HG03103 (cell line): ENCODE measurements at regions not wholly inside any gene's neighbourhood (a gene's known extent, or its start where the extent isn't known, plus 50 kb on each side); places are given as distances from the start of the nearest gene placed in this dataset.

Experiments used
- ATAC-seq: cut with Tn5 transposase; IDR thresholded peaks from one replicate; pipeline ENCODE4 v1.9.1; 2021; ENCODE audit warnings: low read depth; ENCODE audit not compliant: unreplicated experiment

- ATAC-seq: no peak
Observed at GRCh38 chr5:174189654-174190541, 144.4 kb downstream of the NSG2 start.

- ATAC-seq: no peak
Observed at GRCh38 chr5:174191076-174191475, 145.6 kb downstream of the NSG2 start.

DNA sequence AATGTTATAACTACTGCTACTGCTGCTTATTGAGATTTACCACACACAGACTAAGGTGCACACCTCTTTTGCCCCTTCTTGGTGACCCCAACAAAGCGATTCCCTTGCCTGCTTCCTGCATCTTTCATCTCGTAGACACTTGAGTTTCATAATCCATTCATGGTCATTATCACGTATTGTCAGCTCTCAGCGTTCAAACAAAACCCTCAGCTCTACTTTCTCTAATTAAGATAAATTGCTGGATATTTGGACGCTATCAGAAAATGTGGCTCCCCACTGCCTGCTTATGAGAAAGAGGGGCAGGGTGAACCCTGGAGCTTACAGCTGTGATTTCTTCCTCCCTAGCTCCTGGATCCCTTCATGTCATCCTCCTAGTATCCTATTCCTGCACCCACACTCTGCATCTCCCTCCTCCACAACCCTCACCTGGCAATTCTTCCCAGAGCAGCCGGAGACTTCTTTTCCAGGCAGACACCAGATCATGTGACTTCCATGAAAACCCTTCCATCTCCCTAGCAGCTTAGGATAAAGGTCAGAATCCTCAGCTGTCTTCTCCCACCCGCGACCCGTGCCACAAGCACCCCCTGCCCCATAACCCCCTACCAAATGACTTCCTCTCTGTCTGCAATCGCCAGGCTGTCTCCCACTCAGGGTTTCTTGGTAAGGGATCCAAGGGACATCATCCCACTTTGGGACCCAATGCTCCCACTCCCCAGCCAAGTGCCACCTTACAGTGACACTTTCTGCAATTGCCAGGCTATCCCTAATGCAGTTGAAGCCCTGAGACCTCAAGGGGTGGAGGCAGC is 146.5 kb downstream of the NSG2 start:
- ATAC-seq: no peak

DNA sequence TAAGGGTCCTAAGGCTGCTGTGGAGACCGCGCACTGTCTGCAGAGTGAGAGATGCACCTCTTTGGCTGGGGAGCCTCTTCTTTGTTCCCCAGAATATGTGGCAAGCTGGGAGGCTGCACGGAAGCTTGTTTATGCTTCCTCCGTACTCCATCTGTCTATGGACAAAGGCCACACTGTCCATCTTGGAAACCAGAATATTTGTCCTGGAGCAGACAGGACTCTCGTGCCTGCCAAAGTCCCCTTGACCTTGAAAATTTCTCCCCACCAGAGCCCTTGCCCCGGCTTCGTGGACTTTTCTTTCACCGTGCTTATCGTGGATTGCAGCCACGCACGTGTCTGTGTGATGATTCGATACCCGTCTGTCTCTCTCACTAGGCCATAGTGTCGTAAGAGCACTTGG is 147.4 kb downstream of the NSG2 start:
- no peak for ATAC-seq

- ATAC-seq: no peak
Observed at GRCh38 chr5:174195517-174195916, 150.0 kb downstream of the NSG2 start.

GRCh38 chr5:174197929-174198328 is 152.4 kb downstream of the NSG2 start:
- no peak for ATAC-seq

GRCh38 chr5:174198541-174198940 is 153.0 kb downstream of the NSG2 start:
- no peak for ATAC-seq

DNA sequence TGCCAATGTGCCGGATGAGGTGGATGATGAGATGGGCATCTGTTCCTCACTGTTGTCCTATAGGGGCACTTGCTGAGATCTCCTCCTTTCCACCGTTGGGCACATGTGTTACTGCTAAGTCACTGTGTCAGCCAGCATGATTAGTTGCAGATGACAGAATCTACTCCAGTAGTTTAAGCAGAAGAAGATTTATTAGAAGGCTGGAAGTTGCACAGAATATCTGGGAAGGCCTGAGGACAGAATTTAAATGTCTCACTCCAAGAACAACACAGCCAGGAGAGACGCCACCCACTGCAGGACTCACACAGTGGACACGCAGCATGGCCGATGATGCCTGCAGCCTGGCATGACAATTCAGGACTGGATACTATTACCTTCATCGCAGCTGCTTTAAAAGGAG is 157.5 kb downstream of the NSG2 start:
- no peak for ATAC-seq

- no peak for ATAC-seq
Observed at GRCh38 chr5:174204535-174205313, 159.2 kb downstream of the NSG2 start.

- ATAC-seq: no peak
Observed at GRCh38 chr5:174205939-174206338, 160.4 kb downstream of the NSG2 start.

DNA sequence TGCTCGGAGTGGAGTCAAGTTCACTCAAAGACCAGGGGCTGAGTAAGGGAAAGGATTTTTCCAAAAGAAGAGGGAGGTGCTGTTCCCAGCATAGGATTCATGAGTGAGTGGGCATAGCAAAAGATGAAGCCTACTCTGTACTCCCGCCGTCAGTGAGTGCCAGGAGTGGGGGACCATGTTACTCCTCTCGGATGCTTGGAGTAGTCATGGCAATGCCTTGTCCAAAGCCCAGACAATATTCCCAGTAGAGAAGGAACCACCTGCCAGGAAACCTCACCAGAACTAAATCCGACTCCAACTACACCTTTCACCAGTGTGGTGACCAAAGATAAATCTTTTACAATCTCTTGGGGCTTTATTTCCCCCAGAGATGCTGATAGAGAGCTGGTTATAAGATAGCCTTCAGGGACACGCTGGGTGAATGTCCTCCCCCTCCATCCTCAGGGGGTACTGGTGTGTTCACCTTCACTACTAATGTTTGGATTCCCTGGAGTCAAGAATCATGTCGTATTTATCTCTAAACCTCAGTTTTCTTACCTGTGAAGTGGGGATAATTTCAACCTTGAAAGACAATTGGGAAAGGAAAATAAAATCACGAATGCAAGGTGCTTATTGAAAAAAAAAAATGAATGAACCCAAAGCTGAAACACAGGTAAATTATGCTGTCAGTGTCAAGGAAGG is 165.2 kb downstream of the NSG2 start:
- ATAC-seq: no peak

DNA sequence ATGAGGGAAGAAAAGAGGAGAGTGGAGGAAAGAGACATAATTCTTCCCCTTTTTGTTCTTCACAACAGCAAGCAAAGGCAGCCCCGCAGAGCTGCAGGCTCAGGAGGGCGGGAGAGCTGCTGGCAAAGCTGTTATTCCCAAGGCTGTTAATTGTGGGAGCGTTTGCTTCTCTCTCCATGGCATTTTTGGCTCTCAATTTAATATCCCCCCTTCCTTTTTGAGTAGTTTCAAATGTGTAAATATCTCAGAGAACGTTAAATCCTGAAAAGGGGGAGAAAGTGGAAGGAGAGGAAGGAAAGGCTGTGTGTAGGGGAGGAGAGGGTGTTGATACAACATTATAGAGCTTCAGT is 165.7 kb downstream of the NSG2 start:
- ATAC-seq: no peak

- no peak for ATAC-seq
Observed at GRCh38 chr5:174217527-174217926, 172.0 kb downstream of the NSG2 start.

GRCh38 chr5:174218162-174218561 is 172.7 kb downstream of the NSG2 start:
- ATAC-seq: no peak

- no peak for ATAC-seq
Observed at GRCh38 chr5:174220417-174220816, 174.9 kb downstream of the NSG2 start.

DNA sequence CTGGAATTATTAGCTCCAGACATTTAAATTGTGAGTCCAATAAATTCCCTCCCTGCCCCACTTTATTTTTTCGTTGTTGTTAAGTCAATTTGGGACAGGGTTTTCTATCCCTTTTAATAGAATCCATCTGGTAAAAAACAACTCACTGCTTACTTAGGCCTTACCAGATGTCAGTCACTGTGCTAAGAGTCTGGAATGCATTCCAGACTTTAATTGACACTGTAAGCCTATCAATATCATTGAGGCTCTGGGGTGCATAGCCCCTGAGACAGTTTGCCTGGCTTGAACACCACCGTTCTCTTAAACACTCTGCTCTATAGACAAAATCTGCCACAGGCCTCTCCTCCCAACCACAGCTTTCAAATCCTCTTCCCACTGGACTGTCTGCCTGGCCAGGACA is 175.9 kb downstream of the NSG2 start:
- no peak for ATAC-seq

DNA sequence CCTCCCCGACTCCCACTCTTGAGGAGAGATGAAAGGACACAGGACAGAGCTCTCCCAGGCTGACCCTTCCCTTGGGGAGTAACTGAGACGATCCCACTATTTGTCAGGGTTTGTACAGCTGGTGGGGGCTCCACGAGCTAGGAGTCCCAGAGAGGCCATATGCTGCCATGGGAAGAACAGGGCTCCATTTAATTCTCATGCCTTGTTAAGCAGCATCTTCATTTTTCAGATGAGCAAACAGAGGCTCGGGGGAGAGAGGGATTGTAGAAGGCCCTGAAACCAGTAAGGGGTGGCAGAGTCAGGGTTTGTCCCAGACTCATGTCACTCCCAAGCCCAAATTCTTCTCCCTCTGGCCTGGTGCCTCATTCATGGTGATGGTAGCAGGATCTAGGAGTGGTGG is 176.4 kb downstream of the NSG2 start:
- no peak for ATAC-seq

GRCh38 chr5:174222891-174223290 is 177.4 kb downstream of the NSG2 start:
- ATAC-seq: no peak

- no peak for ATAC-seq
Observed at GRCh38 chr5:174223355-174223754, 177.8 kb downstream of the NSG2 start.

GRCh38 chr5:174229068-174229467 is 183.6 kb downstream of the NSG2 start:
- no peak for ATAC-seq
